HG03432 (cell line): ENCODE measurements at regions not wholly inside any gene's neighbourhood (a gene's known extent, or its start where the extent isn't known, plus 50 kb on each side); places are given as distances from the start of the nearest gene placed in this dataset.

Experiments used
- ATAC-seq: cut with Tn5 transposase; IDR thresholded peaks from one replicate; pipeline ENCODE4 v1.9.1; 2021; ENCODE audit warnings: mild to moderate bottlenecking, moderate library complexity; ENCODE audit not compliant: unreplicated experiment

DNA sequence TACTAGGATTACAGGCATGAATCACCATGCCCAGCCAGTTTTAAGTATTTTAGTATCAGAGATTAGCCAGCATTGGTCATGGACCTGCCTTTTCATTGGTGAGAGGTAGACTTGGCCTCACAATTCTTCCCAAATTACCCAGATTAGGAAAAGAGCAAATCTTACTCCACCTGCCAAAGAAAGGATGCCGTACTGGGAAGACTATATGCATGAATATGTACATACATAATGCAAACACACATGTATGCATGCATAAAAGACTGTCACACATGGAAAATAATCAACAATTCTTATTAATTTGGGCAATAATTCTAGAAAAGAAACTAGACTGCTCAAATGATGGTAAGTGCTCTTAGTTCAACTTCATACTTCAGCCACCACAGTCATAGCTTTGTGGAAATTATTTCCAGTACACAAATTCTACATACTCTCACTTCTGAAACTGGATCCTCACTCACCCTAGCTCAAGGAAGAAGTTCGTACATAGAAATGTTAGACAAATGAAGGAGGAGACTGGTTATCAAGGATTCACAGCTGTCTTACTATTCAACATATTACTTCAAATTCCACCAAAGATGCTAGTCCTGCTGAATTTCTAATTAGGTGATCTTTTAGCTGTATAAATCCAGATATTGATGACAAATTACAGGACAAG is 73.7 kb downstream of the MINAR2 start:
- ATAC-seq: no peak

- no peak for ATAC-seq
These were observed 74.0 kb upstream of the CHSY3 start for GRCh38 chr5:129830288-129830687.

DNA sequence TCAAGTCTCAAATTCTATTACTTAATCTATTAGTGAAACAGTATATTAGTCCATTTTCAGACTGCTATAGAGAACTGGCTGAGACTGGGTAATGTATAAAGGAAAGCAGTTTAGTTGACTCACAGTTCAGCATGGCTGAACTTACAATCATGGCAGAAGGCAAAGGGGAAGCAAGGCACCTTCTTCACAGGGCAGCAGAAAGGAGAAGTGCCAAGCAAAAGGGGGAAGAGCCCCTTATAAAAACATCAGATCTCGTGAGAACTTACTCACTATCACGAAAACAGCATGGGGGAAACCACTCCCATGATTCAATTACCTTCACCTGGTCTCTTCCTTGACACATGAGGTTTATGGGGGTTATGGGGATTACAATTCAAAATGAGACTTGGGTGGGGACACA is 67.9 kb upstream of the CHSY3 start:
- no peak for ATAC-seq

DNA sequence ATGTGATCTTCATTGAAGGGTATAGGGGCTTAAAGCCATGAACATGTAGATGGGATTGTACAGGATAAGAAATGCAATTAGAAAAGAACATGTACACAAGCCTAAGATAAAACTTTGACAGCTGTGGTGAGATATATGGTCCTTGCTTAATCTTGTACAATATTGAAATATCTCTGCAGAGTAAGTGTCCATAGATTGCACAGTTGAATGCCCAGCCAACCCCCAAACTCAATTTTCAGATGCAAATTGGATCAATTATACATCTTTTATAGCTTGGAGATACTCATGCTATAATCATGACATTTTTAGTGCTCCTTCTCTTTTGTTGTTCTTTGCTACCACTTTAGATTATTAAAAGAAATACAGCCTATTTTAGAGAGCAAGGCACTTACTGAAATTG is 59.5 kb upstream of the CHSY3 start:
- ATAC-seq: no peak

GRCh38 chr5:129852747-129853352 is 51.4 kb upstream of the CHSY3 start:
- peak; percentile 93 for ATAC-seq

DNA sequence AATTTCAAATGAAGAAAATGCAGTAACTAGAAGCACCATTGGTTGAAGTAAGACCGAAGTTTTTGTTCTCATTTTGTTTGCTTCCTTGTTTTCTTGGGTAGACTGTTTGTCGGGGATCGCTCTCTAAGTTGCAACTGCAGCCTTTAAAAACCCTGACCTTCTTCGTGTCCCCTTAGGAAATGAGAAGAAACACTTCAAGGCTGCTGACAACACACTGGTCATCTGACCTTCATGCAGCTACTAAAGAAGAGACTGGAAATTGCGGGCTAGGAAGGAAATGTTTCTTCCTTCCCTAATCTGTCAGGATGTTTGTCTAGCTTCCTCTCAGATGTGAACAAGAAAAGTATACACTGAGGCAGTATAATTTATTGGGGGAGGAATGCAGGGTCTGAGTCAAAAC is 50.7 kb upstream of the CHSY3 start:
- no peak for ATAC-seq
